ENCODE measurements at regions not wholly inside any gene's neighbourhood (a gene's known extent, or its start where the extent isn't known, plus 50 kb on each side); places are given as distances from the start of the nearest gene placed in this dataset.

GRCh38 chr1:42035830-42036604 is 117.2 kb upstream of the GUCA2B start:
- DNase-seq (ENCODE audit: low spot score): peak; percentile 97
- intact Hi-C loops (cut with DNase I): loop anchor here (10.0 kb wide), 3 partner anchors 221 to 371 kb away; partner anchors contain the start of gene FOXJ3

GRCh38 chr1:42035205-42035829 is 116.6 kb upstream of the HIVEP3 start:
- peak; percentile 82 for DNase-seq (ENCODE audit: low spot score)
- intact Hi-C loops (cut with DNase I): loop anchor here (10.0 kb wide), 3 partner anchors 221 to 371 kb away; partner anchors contain the start of gene FOXJ3

- intact Hi-C loops (cut with DNase I): loop anchor here (10.0 kb wide), 3 partner anchors 220 to 370 kb away; partner anchors contain the start of gene FOXJ3
- DNase-seq (ENCODE audit: low spot score): no peak
Measured at GRCh38 chr1:42034426-42034825, 115.7 kb upstream of the HIVEP3 start.

GRCh38 chr1:42033629-42034028 is 114.9 kb upstream of the HIVEP3 start:
- intact Hi-C loops (cut with DNase I): loop anchor here (10.0 kb wide), 3 partner anchors 219 to 369 kb away; partner anchors contain the start of gene FOXJ3
- DNase-seq (ENCODE audit: low spot score): no peak

- intact Hi-C loops (cut with DNase I): no loop called here
- DNase-seq (ENCODE audit: low spot score): no peak
Measured at GRCh38 chr1:42017730-42018129, 99.0 kb upstream of the HIVEP3 start.

- DNase-seq (ENCODE audit: low spot score): no peak
- intact Hi-C loops (cut with DNase I): no loop called here
Measured at GRCh38 chr1:42017259-42017658, 98.5 kb upstream of the HIVEP3 start.

- intact Hi-C loops (cut with DNase I): no loop called here
Measured at GRCh38 chr1:42014823-42015222, 96.1 kb upstream of the HIVEP3 start.

GRCh38 chr1:42013881-42014470 is 95.3 kb upstream of the HIVEP3 start:
- no peak for DNase-seq (ENCODE audit: low spot score)
- intact Hi-C loops (cut with DNase I): no loop called here

More at GRCh38 chr1:42014823-42015222, 96.1 kb upstream of the HIVEP3 start:
- DNase-seq (ENCODE audit: low spot score): no peak

GRCh38 chr1:42012852-42013251 is 94.1 kb upstream of the HIVEP3 start:
- no peak for DNase-seq (ENCODE audit: low spot score)
- intact Hi-C loops (cut with DNase I): no loop called here

GRCh38 chr1:42010381-42010780 is 91.7 kb upstream of the HIVEP3 start:
- DNase-seq (ENCODE audit: low spot score): no peak
- intact Hi-C loops (cut with DNase I): no loop called here

GRCh38 chr1:42008264-42008663 is 89.5 kb upstream of the HIVEP3 start:
- intact Hi-C loops (cut with DNase I): no loop called here
- DNase-seq (ENCODE audit: low spot score): no peak

GRCh38 chr1:42006836-42007235 is 88.1 kb upstream of the HIVEP3 start:
- intact Hi-C loops (cut with DNase I): no loop called here
- DNase-seq (ENCODE audit: low spot score): no peak

- no peak for DNase-seq (ENCODE audit: low spot score)
- intact Hi-C loops (cut with DNase I): no loop called here
Measured at GRCh38 chr1:42006093-42006492, 87.4 kb upstream of the HIVEP3 start.

- intact Hi-C loops (cut with DNase I): no loop called here
Measured at GRCh38 chr1:42005530-42005929, 86.8 kb upstream of the HIVEP3 start.

GRCh38 chr1:42004860-42005259 is 86.1 kb upstream of the HIVEP3 start:
- intact Hi-C loops (cut with DNase I): no loop called here
- DNase-seq (ENCODE audit: low spot score): no peak

More at GRCh38 chr1:42005530-42005929, 86.8 kb upstream of the HIVEP3 start:
- no peak for DNase-seq (ENCODE audit: low spot score)

GRCh38 chr1:42004322-42004721 is 85.6 kb upstream of the HIVEP3 start:
- no peak for DNase-seq (ENCODE audit: low spot score)
- intact Hi-C loops (cut with DNase I): no loop called here

GRCh38 chr1:42003433-42003832 is 84.7 kb upstream of the HIVEP3 start:
- intact Hi-C loops (cut with DNase I): no loop called here
- no peak for DNase-seq (ENCODE audit: low spot score)

- intact Hi-C loops (cut with DNase I): no loop called here
- DNase-seq (ENCODE audit: low spot score): no peak
Measured at GRCh38 chr1:42002220-42002619, 83.5 kb upstream of the HIVEP3 start.

- no peak for DNase-seq (ENCODE audit: low spot score)
- intact Hi-C loops (cut with DNase I): no loop called here
Measured at GRCh38 chr1:42000766-42001165, 82.0 kb upstream of the HIVEP3 start.

- no peak for DNase-seq (ENCODE audit: low spot score)
- intact Hi-C loops (cut with DNase I): no loop called here
Measured at GRCh38 chr1:41999884-42000283, 81.2 kb upstream of the HIVEP3 start.

GRCh38 chr1:41998250-41998649 is 79.5 kb upstream of the HIVEP3 start:
- DNase-seq (ENCODE audit: low spot score): no peak
- intact Hi-C loops (cut with DNase I): no loop called here

Data from cardiac septum (tissue), 1 donor.